RWPE1 (cell line): ENCODE measurements at regions not wholly inside any gene's neighbourhood (a gene's known extent, or its start where the extent isn't known, plus 50 kb on each side); places are given as distances from the start of the nearest gene placed in this dataset.
"Not testable (repeated sequence)": the region's sequence is repeated elsewhere in the genome, so short reads cannot be mapped to it uniquely, and the experiment has no call there.

ENCODE experiments used
- CTCF ChIA-PET: fragments of 350-600 bp; sonication (Branson Sonifier 250); formaldehyde crosslinking; extraction: SDS; loops from one replicate; lab custom pipeline; 2021; lab: Yijun Ruan, JAX
- POLR2A ChIA-PET: fragments of 400-600 bp; formaldehyde crosslinking; extraction: SDS; loops from one replicate; lab custom pipeline; 2020; ENCODE audit warnings: antibody characterized with exemption; ENCODE audit not compliant: low non-redundant PET; lab: Yijun Ruan, JAX
- DNase-seq: peaks from one replicate; pipeline ENCODE4 v3.0.0; 2012; ENCODE audit warnings: low spot score
- H3K27ac ChIP-seq: fragments of 450-650 bp; 2 replicates; pipeline ENCODE4 v1.5.1; 2017
- TF ChIP-seq, protein P1 (sequence below): fragments of 450-650 bp; conservative IDR thresholded peaks from 2 replicates; pipeline ENCODE4 v1.5.1; 2017; ENCODE audit warnings: low read depth, mild to moderate bottlenecking

DNA sequence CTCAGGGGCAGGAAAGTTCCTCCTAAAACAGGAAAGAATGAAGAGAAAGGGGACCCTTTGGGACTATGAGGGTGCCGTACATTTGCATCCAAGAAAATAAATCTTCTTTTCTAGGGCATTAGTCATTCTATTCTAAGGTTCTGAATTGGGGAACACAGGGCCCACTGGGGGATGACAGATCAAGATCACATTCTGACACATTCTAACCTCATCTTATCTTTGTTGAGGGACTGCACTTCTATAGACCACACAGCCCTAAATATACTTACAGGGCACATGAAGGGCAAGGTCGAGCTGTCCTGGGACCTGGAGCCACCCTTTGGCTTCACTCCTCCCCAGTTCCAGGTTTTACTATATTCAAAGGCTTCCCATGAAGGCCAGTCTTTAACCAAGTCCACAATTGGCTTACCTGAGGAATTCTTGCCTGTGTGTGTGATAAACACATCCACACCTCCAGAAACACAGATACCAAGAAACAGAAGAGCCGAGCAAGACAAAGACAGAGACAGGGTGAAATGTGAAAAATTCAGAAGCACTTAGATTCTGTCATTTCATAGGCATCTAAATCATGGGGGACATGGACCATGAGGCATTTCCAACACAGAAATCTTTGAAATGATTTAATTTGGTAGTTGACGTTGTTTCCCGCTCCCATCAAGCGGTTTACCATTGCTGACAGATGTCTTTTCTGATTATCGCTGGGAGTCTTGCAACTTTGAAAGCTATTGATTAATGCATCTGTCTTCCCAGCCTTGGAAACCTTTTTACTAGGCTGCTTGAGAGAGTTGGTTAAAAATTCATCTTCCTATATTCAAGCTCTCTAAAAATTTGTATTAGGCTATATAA is 75.8 kb downstream of the CCDC71L start:
- ChIA-PET POLR2A (no interaction called here), CTCF (no interaction called here)
- DNase-seq, result no peak
- H3K27ac ChIP-seq, result no peak overlapping the region
- TF ChIP-seq, protein P1, sequence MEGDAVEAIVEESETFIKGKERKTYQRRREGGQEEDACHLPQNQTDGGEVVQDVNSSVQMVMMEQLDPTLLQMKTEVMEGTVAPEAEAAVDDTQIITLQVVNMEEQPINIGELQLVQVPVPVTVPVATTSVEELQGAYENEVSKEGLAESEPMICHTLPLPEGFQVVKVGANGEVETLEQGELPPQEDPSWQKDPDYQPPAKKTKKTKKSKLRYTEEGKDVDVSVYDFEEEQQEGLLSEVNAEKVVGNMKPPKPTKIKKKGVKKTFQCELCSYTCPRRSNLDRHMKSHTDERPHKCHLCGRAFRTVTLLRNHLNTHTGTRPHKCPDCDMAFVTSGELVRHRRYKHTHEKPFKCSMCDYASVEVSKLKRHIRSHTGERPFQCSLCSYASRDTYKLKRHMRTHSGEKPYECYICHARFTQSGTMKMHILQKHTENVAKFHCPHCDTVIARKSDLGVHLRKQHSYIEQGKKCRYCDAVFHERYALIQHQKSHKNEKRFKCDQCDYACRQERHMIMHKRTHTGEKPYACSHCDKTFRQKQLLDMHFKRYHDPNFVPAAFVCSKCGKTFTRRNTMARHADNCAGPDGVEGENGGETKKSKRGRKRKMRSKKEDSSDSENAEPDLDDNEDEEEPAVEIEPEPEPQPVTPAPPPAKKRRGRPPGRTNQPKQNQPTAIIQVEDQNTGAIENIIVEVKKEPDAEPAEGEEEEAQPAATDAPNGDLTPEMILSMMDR, result no peak

DNA sequence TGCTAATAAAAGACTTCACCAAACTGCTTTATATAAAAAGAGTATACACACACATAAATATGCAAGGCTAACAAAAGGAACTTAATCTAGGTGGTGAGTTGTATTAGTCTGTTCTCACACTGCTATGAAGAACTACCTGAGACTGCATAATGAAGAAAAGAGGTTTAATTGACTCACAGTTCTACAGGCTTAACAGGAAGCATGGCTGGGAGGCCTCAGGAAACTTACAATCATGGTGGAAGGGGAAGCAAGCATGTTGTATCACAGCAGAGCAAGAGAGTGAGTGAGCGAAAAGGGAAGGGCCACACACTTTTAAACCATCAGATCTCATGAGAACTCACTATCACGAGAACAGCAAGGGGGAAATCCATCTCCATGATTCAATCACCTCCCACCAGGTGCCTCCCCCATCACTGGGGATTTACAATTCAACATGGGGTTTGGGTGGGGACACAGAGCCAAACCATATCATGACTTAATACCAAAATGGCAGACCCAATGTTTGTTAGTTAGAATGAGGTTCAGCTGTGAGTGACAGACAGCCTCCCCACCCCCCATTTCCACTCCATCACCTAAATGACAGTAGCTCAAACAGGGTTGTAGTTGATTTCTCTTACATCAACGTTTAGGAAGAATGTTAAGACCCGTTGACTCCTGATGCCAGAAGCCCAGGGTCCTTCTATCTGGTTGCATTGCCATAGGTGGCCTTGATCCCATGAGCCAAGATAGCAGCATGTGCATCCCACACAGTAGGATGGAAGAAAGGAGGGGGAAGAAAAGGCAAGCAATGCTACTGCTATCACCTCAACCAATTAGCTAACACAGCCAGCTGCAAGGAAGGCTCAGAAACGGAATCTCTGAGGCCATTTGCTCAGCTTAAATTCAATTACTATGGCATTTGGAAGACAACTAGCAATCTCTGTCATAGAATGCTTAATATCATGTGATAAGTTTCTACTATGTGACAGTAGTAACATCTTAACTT is 77.0 kb downstream of the CCDC71L start:
- no peak for DNase-seq
- CTCF ChIA-PET, result no interaction called here
- POLR2A ChIA-PET, result no interaction called here
- TF ChIP-seq, protein P1, result no peak
- no peak overlapping the region for H3K27ac ChIP-seq

DNA sequence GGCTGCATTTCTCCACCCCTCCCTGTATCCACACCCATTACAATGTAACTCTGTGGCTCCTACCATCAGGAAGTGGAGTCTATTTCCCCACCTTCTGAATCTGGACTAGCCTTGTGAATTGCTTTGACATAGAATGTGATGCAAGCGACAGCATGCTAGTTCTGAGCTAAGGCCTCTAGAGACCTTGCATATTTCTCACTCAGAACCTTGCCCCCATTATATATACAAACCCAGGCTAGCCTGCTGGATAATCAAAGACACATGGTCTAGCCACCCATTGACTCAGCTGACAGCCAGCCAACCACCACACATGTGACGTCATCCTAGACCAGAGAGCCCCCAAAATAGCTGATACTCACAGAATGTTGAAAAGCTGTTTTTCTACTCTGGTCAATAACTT is 77.9 kb downstream of the CCDC71L start:
- POLR2A ChIA-PET, result no interaction called here
- TF ChIP-seq, protein P1, result no peak
- no peak for DNase-seq
- CTCF ChIA-PET, result no interaction called here
- no peak overlapping the region for H3K27ac ChIP-seq

DNA sequence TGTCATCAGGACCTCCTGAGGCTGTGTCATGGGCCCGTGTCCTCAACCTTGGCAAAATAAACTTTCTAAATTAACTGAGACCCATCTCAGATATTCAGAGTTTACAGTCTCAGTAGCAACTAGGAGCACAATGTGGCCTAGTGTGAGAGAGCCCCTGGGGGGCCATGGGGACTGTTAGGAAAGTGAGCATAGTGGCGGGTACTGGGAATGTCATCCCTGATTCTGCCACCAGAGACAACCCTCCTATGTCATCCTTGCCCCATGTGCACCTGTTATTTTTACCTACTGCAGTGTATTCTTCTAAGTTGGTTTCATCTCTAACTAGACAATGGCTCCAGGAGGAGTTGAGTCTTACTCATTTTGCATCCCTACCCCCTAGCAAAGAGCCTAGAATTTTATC is 78.6 kb downstream of the CCDC71L start:
- ChIA-PET CTCF (no interaction called here), POLR2A (no interaction called here)
- TF ChIP-seq, protein P1, result no peak
- no peak overlapping the region for H3K27ac ChIP-seq
- no peak for DNase-seq

DNA sequence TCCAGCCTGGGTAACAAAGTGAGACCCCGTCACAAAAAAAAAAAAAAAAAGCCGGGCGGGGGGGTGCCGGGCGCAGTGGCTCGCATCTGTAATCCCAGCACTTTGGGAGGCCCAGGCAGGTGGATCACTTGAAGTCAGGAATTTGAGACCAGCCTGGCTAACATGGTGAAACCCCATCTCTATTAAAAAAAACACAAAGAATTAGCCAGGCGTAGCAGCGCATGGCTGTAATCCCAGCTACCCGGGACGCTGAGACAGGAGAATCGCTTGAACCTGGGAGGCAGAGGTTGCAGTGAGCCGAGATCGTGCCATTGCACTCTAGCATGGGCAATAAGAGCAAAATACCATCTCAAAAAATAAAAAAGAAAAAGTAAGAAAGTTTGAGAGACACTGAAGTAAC is 81.9 kb downstream of the CCDC71L start:
- CTCF ChIA-PET, result interaction anchor here (0.6 kb wide), 1 partner anchor 80 kb away, joined by 7 read pairs; no protein-coding TSS in a partner anchor
- H3K27ac ChIP-seq, POLR2A ChIA-PET, DNase-seq: not testable (repeated sequence)

DNA sequence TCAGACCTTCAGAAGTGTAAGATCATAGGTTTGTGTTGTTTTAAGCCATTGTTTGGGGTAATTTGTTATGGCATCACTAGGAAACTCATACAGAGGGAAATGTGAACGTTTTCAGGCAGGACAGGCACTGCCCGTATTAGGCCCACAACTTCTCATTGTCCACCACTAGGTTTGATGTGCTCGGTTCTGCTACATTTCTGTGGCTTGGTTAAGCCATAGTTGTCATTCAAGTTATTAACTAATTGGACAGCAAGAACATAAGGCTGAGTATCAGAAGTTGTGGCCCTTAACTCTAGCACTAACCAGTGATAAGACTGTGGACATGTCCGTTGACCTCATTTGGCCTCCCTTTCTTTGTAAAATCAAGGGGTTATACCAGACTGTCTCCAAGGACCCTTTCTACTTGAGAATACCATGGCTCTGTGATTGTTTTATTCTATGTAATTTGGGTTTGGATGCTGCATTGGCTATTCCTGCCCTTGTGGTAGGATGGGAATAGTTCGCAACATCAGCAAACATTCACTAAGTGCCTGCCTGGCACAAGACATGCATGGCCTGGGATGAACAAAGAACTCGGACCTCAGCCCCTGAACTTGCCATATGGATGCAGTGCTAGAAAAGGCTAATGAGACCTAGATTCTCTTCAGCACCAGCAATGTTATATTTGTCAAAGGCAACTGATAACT is 85.7 kb downstream of the CCDC71L start:
- no peak for DNase-seq
- TF ChIP-seq, protein P1, result no peak
- ChIA-PET POLR2A (no interaction called here), CTCF (no interaction called here)
- no peak overlapping the region for H3K27ac ChIP-seq
